Inferior parietal cortex (tissue), 1 donor: ENCODE measurements at regions not wholly inside any gene's neighbourhood (a gene's known extent, or its start where the extent isn't known, plus 50 kb on each side); places are given as distances from the start of the nearest gene placed in this dataset.

Source experiments
- DNase-seq: peaks from one replicate; pipeline ENCODE4 v3.0.0-alpha.2; 2016; ENCODE audit errors: extremely low spot score

DNA sequence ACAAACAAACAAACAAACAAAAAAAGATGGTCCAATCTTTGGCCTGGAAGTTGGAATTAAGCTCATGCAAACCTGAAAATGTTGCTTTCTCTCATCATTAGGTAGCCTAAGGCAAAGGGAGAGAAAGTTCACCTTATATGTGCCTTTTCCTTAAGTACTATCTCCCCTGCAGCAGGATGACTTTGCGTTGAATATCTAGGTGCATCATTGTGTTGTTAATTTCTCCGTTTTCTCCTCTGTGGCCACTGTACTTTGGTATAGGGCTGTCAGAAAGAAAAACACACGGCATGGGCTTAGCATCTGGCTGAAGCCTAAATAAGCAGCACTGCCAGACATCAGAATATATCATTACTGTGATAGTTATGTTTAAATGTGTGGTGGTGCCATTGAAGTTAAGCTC is 345.5 kb downstream of the BCAT1 start:
- no peak for DNase-seq

DNA sequence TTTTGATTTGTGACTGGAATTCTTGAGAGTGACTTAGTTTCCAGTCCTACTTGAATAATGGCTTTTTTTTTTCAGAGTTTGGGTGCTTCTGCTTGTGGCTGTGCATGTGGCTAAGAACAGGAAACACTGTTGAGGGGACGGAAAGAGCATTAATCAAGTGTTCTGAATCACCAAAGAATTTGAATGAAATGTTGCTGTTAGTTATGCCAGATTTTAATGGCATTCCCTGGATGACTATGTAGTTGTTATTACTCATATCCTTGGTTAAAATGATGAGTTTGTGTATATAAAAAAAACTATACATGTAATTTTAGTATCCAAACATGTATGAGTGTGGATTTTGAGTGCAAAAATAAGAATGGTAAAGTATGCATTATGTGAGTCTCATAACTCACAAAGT is 347.9 kb downstream of the BCAT1 start:
- no peak for DNase-seq

DNA sequence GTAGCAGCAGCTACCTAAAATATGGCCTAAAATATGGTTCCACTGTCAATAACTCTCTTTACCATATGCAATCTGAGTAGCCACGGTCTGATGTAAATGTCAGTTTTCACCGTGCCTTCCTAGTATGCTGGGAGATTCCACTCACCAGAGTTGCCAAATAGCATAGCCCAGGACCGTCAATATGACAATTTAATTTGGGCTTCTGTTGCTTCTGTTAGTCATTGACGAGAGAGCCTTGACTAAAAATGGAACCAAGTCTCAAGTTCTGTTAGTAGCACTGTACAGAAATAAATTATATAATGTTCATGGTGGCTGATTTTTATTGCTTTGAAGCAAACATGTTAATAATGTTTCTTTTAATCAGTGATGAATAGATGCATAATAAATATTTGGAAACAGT is 348.4 kb downstream of the BCAT1 start:
- DNase-seq = no peak

DNA sequence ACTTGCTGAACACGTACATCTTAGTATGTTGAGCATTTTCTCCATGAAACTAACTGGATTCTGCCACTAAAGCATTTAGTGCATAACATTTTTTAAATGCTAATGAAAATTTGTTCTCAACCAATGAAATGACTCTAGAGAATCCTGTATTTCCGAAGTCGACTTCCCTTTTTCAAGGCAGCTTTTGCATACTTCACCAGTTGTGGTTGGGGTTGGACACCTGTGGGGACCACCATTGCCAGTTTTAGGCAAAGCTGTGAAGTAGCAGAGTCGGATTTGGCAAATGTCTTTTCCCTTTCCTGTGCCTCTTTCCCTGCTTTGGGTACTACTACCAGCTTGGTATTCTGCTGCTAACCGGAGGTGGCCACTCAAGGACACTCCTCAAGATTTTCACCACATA is 349.2 kb downstream of the BCAT1 start:
- no peak for DNase-seq

DNA sequence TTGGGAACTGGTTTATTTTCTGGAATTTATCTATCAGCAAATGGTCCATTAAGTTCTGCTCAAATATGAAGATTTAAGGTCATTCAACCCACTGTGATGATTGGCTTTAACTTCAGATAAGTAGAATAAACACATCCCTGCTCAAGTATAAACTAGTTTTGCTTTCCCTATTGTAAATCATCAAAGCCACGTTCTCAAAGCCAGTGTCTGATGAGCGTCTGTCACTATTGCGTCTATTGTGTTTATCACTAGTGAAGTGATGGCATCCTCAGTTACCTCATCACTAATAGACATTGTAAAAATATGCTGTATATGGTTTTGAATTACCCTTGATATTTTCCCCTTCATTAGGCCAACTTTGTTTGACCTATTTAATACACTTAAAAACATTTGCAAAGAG is 351.3 kb downstream of the BCAT1 start:
- no peak for DNase-seq

DNA sequence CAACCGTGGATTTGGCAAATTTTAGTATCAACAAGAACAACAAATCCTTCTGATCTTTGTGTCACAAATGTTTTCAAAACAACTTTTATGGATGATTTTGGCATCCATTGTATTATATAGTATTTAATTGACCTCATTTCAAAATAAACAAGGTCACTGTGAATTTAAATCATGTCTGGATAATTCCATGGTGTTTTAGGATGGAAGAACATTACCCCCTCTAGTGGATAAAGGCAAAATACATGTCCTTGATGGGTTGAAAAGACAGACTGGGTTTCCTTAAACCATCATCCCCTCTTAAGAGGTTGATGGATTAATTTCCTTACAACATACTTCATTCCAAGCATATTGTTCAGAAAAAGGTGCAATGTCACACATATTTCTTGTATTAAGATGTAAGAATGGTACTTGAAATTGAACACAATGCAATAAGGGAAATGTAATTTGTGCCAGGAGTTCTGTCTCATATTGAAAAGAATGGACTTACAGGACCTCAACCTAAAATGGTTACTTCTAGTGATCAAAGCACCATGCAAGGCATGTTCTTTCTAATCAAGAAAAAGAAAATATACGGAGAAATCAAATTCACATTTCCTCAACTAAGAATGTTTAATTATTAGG is 352.0 kb downstream of the BCAT1 start:
- DNase-seq = peak; percentile 64

DNA sequence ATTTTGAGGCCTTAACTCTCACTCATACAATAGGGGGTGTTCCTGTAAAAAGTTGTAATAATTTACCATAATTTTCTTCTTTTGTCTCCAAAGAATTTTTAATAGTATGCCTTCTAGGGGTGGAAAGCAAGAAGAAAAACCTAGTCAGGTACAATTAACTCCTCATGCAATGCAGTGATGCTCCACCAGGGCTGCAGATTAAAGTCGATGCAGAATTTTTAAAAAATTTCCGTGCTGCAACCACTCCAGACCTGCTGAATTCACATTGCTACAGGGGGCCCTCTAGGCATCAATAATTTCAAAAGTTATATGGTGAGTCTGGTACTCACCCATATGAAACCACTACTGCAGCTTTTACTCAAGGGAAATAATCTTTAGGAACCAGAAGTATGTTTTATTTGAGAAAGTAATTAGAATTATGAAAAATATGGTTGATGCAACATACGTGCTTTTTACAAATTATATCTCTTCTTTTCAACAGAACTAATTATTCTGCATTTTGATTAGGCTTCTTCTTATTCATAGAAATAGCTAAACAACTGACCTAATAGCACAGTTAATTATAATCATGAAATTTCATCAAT is 353.2 kb downstream of the BCAT1 start:
- no peak for DNase-seq

DNA sequence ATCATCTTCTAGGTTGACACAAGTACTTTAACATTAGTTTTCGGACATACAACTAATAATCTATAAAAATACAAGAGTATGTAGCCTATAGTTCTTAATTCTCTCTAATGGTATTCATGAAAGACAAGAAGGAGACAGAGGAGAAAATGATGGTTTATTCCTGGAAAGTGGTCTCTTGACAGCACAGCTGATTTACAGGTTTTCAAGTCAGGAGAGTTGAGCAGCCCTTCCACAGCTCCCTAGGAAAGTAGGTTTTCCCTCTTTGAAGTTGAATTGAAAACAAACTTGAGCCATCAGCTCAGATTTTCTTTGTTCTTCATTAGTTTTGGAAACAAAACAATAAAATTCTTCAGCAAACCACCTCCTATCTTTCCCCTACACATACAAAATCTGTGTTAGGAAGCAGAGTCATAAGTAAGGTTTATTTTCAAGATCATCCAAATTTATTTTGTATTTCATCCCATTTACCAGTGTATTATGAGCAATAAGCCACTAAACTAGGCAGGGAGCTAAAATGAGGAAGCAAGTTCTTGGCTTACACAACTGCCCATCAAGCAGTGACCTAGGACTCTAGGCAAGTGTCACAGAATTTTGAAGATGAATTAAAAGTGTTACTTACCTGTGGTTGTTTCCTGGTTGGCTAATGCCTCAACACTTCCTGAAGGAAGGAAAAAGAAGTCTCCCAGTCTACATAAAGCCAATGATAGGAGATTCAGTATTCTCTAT is 357.0 kb downstream of the BCAT1 start:
- no peak for DNase-seq

DNA sequence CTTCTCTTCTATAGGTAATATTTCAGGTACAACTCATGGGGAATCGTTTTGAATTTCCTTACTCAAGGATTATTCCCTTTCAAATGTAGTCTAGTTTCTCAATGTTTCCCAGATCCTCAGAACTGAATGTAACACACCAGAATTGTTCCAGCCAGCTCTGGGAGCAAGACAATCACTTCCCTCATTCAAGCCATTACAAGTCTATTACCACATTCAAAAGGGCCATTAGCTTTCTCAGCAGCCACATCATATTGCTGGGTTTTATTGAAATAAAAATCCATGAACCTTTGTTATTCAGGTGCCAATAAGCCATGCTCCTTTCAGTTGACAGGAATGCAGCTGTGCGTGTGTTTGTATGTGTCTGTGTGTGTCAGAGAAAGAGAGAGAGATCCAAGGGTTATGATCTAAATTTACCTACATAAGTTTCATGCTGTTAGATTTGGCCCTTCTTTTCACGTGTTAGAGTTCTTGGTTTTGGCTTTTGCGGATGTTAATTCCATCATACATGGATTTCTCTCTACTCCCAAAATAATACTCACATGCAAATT is 357.7 kb downstream of the BCAT1 start:
- DNase-seq = no peak

DNA sequence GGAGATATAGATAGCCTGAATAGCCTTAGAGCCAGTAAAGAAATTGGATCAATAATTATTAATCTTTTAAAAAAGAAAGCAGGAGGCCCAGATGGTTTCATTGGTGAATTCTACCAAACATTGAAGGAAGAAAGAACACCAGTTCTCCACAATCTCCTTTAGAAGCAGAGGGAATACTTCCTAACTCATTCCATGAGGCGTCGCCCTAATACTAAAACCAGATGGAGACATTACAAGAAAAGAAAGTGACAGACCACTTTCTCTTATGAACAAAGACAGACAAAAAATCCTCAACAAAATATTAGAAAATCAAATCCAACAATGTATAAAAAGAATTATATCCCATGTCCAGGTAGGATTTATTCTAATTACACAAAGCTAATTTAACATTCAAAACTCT is 362.6 kb downstream of the BCAT1 start:
- DNase-seq = no peak

DNA sequence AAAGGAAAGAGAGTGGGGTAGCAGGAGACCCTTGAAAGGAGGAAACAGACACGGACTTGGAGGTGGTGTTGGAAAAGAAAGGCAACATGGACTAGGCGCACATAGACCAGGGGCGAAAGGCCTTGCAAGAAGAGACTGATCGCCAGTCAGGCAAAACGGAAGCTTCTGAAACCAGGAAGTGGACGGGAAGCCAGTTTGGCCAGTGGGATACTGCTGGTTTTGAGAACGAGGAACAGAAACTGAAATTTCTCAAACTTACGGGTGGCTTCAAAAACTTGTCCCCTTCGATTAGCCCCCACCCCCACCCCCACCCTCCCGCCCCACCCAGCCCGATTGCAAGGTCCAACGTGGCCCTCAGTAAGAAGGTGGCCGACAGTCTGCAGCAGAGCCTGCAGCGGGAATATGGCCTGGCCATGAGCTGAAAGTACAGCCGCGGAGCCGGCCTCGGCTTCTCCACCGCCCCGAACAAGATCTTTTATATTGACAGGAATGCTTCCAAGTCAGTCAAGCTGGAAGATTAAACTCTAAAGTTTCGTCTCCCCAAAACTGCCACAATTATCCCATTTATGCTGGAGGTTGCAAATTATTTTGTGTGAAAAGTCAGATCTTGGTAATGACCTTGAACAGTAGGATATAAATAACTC is 364.7 kb downstream of the BCAT1 start:
- no peak for DNase-seq

DNA sequence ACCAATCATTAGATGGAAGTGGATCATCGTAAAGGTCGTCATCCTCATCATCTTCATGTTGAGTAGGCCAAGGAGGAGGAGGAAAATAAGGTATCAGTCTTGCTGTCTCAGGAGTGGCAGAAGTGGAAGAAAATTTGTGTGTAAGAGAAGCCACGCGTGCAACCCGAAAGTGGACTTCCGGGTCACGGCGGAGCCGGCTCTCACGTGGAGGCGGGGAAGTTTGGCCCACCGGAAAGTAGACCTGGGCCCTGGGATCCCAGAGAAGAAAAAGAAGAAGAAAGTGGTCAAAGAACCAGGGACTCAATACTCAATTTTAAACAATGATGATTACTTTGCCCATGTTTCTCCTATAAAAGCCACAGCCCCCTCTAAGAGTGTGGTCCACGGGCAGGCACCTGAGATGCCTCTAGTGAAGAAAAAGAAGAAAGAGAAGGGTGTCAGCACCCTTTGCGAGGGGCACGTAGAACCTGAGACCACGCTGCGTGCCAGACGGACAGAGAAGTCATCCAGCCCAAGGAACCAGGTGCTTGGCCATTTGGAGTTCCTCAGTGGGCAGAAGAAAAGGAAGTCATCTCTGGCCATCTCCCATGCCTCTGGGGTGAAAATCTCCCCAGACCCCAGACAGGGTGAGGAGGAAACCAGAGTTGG is 365.8 kb downstream of the BCAT1 start:
- DNase-seq = no peak

DNA sequence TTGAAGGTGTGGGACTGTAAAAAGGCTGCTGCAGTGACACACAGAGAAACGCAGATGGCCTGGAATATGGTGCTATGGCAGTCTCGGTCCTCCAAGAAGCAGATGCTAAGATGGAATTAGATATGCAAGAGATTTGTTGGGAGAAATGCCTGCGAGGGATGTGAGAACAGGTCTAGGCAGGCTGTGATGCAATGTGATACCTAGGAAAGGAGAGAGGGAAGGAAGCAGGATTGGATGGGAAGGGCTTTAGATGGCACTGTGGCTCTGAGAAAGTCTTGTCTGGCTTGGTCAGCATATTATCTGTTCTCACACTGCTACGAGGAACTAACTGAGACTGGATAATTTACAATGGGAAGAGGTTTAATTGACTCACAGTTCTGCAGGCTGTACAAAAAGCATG is 374.4 kb downstream of the BCAT1 start:
- no peak for DNase-seq

DNA sequence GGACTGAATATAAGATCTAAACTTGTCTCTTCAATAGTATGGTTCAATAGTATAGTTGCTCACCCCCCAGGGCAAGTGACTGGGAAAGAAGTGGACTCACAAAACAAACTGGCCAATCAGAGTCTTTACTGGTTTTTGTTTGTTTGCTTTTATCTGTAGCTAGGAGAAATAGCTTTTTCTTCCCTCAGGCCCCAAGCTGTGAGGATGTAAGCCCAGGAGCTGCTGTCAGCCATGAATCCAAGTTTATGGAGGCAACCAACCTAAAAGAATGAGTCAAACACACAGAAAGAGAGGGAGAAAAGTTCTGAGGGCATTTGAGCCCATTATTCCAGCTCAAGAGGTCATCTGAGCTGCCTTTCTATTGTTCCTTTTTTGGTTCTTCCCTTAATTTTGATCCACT is 375.3 kb downstream of the BCAT1 start:
- no peak for DNase-seq

DNA sequence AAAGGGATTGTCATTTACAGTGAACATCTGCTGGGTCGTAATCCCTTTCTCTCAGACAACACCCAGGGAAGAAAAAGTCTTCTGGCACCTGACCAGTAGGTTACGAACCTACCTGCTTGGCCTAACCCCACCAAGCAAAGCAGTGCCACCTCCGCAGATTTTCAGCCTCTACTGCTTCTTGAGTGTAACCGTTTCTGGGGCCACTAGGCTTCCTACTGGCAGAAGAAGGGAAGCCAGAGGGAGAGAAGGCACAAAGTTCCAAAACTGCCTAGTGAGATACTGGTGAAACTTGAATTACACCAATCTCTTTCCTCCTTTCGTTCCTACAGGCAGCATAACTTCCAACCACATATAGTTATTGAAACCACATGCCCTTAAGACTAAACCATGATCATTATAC is 383.6 kb downstream of the BCAT1 start:
- no peak for DNase-seq

DNA sequence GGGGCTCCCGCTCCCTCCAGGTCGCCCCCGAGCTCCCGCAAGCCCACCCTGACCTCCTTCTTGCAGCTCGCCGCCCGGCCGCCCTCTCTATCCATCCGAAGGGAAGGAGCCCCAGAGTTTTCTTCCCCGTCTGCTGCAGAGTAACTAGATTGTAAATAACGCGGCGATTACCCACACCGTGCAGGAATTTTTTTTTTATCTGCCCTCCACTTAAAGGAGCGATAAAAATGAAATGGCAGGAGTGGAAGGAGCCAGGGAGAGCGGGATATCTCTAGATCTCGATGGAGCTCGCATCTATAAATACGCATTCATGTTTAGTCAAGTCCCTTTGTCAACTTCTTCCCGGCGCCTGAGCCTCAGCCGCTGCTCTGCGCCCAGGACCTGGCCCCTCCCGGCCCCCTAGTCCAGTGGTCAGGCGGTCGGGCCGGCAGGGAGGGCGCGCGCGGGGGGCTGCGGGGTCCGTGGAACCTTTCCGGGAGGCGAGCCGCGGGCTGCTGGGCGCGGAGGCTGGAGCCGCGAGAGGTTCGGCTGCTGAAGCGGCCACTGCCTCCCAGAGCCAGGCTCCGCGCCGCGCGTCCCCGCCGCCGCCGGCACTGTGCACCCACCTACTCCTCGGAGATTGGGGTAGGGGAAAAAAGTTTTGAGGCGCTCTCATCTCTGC is 386.0 kb downstream of the BCAT1 start:
- no peak for DNase-seq

DNA sequence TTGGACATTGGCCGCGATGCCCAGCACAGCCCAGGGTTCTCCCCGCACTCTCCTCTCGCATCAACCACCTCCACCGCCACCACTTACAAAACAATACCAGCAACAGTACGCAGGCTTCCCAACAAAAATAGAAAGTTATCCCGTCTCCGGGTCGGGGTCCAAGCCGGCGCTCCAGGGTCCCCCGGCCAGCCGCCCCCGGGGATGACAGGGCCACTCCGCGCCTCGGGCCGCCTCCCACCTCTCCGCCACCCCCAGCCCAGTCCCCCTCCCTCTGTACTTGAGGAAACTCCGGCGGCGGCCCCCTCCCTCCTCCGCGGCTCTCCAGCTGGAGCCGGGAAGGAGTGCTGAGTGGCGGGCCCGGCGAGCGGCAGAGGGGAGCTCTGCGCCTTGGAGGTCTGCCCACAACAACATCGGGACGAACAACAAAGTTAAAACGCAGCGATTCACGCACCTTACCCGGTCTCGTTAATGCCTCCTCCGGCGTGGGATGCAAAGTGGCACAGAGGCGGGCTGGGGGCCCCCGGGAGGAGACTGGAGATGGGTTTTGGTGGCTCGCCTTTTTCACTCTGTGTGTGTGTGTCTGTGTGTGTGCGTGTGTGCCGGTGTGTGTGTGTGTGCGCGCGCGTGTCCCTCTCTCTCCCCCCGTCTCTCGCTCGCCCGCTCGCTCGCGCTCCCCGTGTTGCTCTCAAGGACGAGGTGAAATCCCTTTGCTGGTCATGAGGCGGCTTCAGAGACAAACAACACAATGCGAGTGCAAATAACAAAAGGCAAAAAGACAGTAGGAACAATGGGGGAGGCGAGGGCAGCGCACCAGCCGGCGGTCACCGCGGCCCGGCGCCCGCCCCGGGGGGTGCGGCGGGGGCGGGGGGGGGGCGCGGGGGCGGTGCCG is 386.8 kb downstream of the BCAT1 start:
- no peak for DNase-seq

DNA sequence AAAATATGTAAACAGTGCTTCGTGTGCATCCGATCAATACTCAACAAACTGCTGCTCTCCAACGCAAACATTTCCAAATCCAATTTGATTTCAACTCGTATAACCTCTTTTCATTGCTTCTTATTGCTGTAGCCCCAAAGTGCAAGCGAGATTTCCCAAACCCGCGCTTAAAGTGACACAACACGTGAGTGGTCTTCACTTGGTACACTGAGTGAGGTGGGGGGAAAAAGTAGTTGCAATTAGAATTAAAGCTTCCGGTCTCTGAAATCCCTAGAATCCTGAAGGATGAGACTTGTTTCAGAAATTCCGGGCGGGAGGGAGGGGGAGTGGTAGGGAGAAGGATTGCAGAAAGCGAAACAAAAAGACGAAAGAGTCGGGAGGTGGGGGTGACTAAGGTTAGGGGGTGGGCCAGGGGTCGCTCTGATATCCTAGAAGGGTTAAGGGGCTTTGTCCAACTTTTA is 387.5 kb downstream of the BCAT1 start:
- DNase-seq = no peak

DNA sequence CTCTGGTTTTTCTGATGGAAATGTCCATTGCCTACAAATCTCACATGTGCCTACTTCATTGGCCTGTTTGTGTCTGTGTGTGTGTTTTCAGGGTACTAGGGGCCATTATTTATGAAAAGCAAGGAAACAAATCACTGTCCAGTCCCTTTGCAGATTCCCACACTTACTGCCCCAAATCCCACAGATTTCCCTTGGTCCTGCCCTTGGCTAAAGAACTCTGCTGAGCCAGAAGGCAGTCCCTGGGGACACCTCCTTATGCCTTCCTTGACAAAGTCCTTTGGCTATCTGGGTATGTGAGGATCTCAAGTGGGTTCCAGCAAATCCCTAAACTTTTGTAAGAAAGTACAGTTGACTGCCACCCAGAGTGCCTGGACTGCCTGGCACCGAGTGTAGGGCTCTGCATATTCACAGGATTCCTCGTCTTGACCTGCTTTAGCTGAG is 388.1 kb downstream of the BCAT1 start:
- DNase-seq = no peak

DNA sequence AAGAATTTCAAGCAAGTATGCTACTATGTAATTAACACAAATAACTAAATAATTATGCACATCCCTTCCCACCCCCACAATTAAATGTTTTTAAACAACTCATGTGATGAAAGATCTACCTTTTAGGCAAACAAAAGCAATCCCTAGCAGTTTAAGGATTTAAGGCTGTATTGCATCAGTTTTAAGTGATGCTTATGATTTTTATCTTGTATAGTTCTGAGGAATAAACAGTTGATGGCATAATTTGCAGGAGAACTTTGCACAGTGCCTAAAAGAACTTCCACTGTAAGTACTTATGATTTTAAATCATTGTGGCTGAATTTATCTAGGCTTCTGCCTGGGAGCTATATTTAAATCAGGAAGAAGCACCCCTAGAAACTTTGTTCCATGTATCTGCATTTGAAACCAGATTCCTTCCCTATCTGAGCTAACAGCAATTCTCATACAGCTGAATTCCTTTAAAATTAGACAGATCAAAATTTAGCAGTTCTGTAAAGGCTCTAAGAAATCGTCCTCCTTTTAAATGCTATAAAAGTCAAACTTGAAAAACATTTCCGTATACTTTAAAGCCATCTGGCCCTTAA is 388.6 kb downstream of the BCAT1 start:
- no peak for DNase-seq
